B cell (primary cell): ENCODE measurements at regions not wholly inside any gene's neighbourhood (a gene's known extent, or its start where the extent isn't known, plus 50 kb on each side); places are given as distances from the start of the nearest gene placed in this dataset.

Experiments used
- CTCF ChIP-seq: fragments of 200-600 bp; IDR thresholded peaks from one replicate; pipeline ENCODE4 v1.8.0; 2022; ENCODE audit warnings: antibody characterized with exemption, mild to moderate bottlenecking
- EZH2 ChIP-seq: IDR thresholded peaks from 2 replicates; pipeline ENCODE4 v1.6.1; 2012; ENCODE audit warnings: borderline replicate concordance, low read depth, mild to moderate bottlenecking, moderate library complexity, low read length; ENCODE audit not compliant: insufficient read depth, poor library complexity, severe bottlenecking

GRCh38 chr13:31057403-31058033 is 104.2 kb downstream of the HSPH1 start:
- TF ChIP-seq CTCF (no peak), EZH2 (no peak)
